ENCODE measurements at regions not wholly inside any gene's neighbourhood (a gene's known extent, or its start where the extent isn't known, plus 50 kb on each side); places are given as distances from the start of the nearest gene placed in this dataset.

DNA sequence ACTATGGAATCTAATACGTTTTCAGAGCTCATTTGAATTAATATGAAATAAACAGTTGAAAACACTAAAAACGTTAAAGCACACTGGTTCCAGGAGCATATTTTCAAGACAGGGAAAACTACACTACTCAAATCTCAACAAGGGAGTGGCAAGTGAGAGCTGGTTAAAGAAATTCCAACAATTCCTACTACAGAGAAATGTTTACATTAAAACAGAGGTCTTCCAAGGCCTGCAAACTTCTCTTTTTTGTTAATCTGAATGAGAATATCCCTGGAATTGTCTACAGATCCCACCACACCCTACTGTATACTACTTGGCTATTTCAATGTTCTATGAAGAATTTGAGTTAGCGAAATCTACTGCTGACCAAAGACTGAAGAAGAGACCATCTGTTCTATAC is 231.5 kb downstream of the ZEB2 start:
- TF ChIP-seq POLR2A (IDR thresholded peaks at IDR 0.05) (no peak), POLR2AphosphoS5 (IDR thresholded peaks at IDR 0.05) (no peak)
- TF ChIP-seq, protein P1, sequence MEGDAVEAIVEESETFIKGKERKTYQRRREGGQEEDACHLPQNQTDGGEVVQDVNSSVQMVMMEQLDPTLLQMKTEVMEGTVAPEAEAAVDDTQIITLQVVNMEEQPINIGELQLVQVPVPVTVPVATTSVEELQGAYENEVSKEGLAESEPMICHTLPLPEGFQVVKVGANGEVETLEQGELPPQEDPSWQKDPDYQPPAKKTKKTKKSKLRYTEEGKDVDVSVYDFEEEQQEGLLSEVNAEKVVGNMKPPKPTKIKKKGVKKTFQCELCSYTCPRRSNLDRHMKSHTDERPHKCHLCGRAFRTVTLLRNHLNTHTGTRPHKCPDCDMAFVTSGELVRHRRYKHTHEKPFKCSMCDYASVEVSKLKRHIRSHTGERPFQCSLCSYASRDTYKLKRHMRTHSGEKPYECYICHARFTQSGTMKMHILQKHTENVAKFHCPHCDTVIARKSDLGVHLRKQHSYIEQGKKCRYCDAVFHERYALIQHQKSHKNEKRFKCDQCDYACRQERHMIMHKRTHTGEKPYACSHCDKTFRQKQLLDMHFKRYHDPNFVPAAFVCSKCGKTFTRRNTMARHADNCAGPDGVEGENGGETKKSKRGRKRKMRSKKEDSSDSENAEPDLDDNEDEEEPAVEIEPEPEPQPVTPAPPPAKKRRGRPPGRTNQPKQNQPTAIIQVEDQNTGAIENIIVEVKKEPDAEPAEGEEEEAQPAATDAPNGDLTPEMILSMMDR (IDR thresholded peaks at IDR 0.05) = no peak
- H3K4me1 ChIP-seq (replicated peaks) = no peaks in the 10 kb centered on the region
- intact Hi-C loops (cut with DNase I) = no loop called here
- H3K27me3 ChIP-seq (replicated peaks; ENCODE audit: insufficient read depth) = no peaks in the 10 kb centered on the region
- no peaks in the 10 kb centered on the region for H3K9me3 ChIP-seq
- H3K27ac ChIP-seq = no peak overlapping the region
- no peaks in the 10 kb centered on the region for H3K36me3 ChIP-seq
- no peak for DNase-seq (ENCODE audit: low spot score)
- 81% methylated on average over 3 of the region's 3 CpGs for WGBS
- no peak overlapping the region for H3K4me3 ChIP-seq

DNA sequence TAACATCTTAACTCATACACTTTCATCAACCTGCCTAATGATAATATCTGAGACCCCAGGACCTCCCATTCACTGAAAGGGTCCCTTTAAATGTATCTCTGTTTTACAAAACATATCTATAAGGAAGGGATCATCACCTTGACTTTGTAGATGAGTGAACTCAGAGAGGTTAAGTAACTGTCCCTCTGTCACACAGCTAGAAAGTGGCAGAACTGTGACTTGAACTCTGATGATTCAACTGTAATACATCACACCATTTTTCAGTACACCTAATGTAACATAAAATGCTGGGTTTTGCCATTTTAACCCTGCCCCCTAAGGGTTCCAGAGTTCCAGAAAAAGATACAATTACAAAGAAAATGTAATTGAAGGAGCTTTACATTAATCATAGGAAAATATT is 234.6 kb downstream of the ZEB2 start:
- intact Hi-C loops (cut with DNase I) = no loop called here
- H3K27me3 ChIP-seq (replicated peaks; ENCODE audit: insufficient read depth) = no peaks in the 10 kb centered on the region
- H3K27ac ChIP-seq = no peak overlapping the region
- H3K4me3 ChIP-seq = no peak overlapping the region
- no peaks in the 10 kb centered on the region for H3K36me3 ChIP-seq
- H3K9me3 ChIP-seq = no peaks in the 10 kb centered on the region
- no peaks in the 10 kb centered on the region for H3K4me1 ChIP-seq (replicated peaks)
- DNase-seq (ENCODE audit: low spot score) = no peak
- TF ChIP-seq, protein P1 (IDR thresholded peaks at IDR 0.05) = no peak
- TF ChIP-seq POLR2AphosphoS5 (IDR thresholded peaks at IDR 0.05) (no peak), POLR2A (IDR thresholded peaks at IDR 0.05) (no peak)

DNA sequence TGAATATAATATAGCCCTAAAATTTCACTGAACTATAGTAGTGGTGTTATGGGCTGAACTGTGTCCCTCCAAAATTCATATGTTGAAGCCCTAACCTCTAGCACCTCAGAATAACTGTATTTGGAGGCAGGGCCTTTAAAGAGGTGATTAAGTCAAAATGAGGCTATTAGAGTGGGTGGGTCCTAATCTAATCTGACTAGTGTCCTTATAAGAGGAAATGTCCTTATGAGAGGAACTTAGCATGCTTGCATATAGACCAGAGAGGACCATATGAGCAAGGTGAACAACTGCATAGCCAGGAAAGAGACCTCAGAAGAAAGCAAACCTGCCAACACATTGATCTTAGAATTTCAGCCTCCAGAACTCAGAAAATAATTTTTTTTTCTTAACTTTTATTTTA is 238.4 kb downstream of the ZEB2 start:
- Histone ChIP-seq H3K4me3 (no peak overlapping the region), H3K4me1 (replicated peaks) (no peaks in the 10 kb centered on the region), H3K36me3 (no peaks in the 10 kb centered on the region), H3K27me3 (replicated peaks; ENCODE audit: insufficient read depth) (no peaks in the 10 kb centered on the region), H3K27ac (no peak overlapping the region), H3K9me3 (no peaks in the 10 kb centered on the region)
- TF ChIP-seq, protein P1 (IDR thresholded peaks at IDR 0.05) = no peak
- no peak for TF ChIP-seq POLR2AphosphoS5 (IDR thresholded peaks at IDR 0.05)
- TF ChIP-seq POLR2A (IDR thresholded peaks at IDR 0.05) = no peak
- no peak for DNase-seq (ENCODE audit: low spot score)
- intact Hi-C loops (cut with DNase I) = no loop called here

DNA sequence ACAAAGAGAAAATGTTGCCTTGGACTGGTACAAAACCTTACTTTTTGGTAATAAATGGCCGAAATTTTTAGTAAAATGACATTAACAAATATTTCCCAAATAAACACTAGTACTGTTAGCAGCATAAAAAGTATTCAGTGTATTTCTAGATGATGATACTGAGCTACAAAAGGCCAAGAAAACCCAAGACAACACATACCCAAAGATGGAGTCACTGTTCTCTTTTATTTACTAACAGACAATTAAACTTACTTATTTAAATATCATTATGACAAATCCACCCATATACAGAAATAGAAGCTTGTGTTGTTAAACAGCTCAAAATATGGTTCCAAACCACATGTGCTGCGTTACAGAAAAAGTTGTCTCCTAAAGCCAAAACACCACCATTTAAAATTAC is 239.9 kb downstream of the ZEB2 start:
- H3K36me3 ChIP-seq = no peaks in the 10 kb centered on the region
- no peaks in the 10 kb centered on the region for H3K9me3 ChIP-seq
- no peak for DNase-seq (ENCODE audit: low spot score)
- intact Hi-C loops (cut with DNase I) = no loop called here
- 72% methylated on average over 2 of the region's 2 CpGs for WGBS
- no peaks in the 10 kb centered on the region for H3K27me3 ChIP-seq (replicated peaks; ENCODE audit: insufficient read depth)
- peak overlapping the region in 1 of 2 donors; percentile 35 for H3K27ac ChIP-seq
- TF ChIP-seq, protein P1 (IDR thresholded peaks at IDR 0.05) = no peak
- no peak for TF ChIP-seq POLR2AphosphoS5 (IDR thresholded peaks at IDR 0.05)
- TF ChIP-seq POLR2A (IDR thresholded peaks at IDR 0.05) = no peak
- no peak overlapping the region for H3K4me3 ChIP-seq
- no peaks in the 10 kb centered on the region for H3K4me1 ChIP-seq (replicated peaks)

DNA sequence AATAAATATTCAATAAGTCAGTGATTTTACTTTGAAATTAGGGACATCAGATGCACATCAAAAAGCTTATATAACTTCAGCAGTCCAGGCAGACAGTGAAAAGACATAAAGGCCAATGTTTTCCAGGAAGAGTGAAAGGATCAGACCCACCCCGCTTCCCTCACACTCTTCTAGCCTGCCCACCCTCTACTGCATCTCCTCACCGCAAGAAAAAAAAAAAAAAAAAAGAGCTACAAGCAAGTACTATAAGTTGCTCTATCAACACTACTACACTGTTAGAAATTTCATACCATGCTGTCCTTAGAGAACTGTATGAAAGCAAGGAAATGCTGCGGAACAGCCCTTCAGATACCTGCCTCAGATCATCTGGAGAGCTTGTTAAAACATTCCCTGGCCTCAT is 240.8 kb downstream of the ZEB2 start:
- WGBS = 92% methylated on average over 3 of the region's 3 CpGs
- DNase-seq (ENCODE audit: low spot score) = no peak

More for the DNA sequence above, 240.8 kb downstream of the ZEB2 start:
- no peaks in the 10 kb centered on the region for H3K27me3 ChIP-seq (replicated peaks; ENCODE audit: insufficient read depth)
- H3K9me3 ChIP-seq = no peaks in the 10 kb centered on the region
- TF ChIP-seq POLR2A (IDR thresholded peaks at IDR 0.05) (no peak), POLR2AphosphoS5 (IDR thresholded peaks at IDR 0.05) (no peak)
- TF ChIP-seq, protein P1 (IDR thresholded peaks at IDR 0.05) = no peak
- H3K27ac ChIP-seq = no peak overlapping the region
- H3K4me3 ChIP-seq = no peak overlapping the region
- intact Hi-C loops (cut with DNase I) = no loop called here
- H3K36me3 ChIP-seq = no peaks in the 10 kb centered on the region
- no peaks in the 10 kb centered on the region for H3K4me1 ChIP-seq (replicated peaks)
